ENCODE measurements at regions not wholly inside any gene's neighbourhood (a gene's known extent, or its start where the extent isn't known, plus 50 kb on each side); places are given as distances from the start of the nearest gene placed in this dataset.
"Not testable (repeated sequence)": the region's sequence is repeated elsewhere in the genome, so short reads cannot be mapped to it uniquely, and the experiment has no call there.

DNA sequence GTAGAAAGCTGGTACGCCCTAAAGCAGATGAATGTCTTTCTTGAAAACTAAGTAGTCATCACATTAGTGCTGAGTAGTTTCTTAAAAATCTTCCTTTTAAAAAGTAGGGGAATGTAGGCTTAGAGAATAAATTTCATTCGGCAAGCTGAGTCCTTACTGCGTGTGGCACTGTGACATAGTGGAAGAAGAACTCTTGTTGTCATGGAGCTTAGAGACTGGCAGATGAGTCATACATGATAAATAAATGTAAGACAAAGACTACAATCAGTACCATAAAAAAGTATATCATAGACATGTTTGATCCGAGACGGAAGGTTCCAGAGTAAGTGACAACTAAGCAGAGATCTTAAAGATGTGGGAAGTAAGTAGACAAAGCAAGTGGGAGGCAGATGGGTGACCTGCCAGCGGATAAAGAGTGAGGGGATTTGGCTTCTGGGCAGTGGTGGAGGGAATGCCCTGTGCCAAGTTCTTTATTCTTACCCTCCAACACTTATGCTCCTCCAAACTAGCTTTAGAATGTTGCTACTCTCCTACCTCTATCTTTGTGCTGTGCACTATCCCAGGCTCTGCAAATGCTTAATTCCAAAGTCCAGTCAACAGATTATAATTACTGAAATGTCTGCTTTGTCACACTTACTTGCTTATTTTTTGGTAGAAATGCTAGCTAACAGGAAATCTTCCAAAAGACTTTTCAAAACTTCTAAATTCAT is 608.5 kb upstream of the USP24 start:
- DNase-seq (ENCODE audit: low read depth): no peak

DNA sequence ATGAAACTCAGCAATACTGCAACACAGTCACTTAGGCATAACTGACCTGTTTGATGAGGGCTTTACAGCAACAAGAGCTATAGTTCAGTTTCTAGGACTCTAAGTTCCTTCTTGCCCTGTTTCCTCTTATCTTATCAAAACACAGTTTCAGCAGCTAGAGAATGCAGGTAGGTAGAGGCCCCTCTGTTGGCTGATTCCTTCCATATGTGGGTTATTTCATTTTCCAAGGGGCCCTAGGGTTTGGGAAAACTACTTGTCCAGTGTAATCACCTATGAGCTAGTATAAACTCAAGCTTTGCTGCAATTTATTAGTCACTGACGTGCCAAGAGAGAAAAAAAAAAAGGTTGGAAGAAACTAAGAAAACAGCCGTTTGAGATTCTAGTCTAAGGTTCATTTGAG is 607.7 kb upstream of the USP24 start:
- no peak for DNase-seq (ENCODE audit: low read depth)

DNA sequence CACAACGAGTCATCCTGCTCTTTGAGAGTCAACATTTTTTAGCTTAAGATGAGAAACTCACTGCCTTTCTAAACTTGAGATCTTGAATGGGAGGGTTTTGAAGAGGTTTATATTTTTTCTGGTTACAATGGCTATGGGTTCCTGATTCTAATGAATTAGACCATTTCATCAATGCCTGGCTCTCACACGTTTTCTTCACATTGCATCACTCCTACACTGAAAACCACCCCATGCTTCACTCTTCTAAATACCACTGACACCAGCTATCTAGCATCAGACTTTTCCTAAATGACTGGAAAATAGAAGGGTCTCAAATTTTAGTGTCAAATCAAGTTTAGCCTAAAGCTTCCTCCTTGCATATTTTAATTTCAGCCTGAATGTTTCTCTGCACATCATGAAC is 606.1 kb upstream of the USP24 start:
- no peak for DNase-seq (ENCODE audit: low read depth)

DNA sequence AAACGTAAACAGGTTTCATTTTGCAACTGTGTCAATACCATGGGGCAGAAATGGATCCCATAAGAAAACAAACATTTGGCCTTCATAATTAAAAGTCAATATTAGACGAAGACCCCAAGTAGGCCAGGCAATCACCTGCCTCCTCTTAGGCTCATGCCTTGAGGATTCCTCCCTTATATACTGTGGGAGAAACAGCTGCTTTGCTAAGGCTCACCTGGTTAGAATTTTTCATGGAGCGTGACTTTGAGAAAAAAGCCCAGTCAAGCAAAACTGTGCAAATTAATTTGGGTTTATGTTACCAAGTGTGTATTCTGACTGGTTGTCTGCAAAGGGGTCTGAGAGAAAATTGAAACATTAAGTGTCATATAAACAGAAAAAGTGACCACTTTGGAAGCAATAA is 605.3 kb upstream of the USP24 start:
- DNase-seq (ENCODE audit: low read depth): no peak

DNA sequence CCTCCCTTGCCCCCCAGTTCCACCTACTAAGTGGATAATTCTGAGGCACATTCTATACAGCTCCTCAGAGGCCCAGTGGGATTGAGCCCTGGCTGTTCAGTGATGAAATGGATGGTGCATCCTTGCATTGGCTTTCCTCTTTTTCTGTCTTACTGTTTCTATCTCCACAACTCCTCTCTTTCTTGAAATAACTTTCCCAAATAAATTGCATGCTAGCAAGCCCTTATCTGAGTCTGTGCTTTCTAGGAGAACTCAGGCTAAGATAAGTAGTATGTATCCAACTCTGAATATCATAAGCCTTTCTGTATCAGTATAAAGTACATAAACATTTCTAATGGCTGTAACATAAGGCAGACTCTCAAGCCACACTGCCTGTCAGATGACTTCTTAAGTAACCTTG is 603.8 kb upstream of the USP24 start:
- no peak for DNase-seq (ENCODE audit: low read depth)

DNA sequence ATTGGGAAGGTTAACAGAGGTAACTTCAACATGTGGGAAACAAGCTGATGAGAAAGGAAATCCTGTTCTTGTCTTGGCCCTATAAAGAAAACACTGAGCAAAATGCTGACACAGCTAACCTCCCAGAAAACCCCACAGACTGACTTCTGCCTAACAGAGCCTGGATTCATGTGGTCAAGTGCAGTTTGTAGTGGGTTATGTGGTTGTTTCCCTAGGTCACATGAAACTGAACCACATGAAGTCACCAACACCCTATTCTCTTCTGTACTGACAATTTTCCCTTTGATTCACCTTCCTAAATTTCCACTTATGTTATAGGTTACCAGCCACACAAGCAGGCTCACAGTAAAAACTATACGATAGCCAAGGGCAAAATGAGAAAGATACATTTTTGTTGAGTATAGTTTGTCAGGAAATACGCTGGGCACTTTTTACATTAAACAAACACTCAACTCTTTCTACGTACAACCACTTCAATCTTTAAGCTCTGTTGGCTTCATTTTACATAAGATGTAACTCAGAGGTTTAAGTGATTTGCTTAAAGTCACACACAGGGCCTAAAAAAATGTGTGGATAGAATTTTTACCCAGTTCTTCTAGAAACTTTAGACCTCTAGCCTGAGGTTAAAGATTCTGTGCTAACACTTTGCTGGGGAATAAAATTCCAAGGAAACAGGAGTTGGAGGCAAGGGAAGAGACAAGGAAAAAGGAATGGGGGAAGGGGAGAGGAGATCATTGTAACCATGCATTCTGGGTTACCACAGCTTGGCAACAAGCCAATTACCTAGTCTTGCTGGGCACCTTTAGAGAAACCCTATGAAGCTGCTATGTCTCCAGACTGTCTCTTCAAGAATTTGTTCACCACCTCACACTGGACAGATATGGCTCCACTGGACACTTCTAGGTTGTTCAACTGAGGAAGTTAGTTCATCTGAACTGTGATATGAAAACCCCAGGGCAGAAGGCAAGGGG is 601.6 kb upstream of the USP24 start:
- DNase-seq (ENCODE audit: low read depth): no peak

DNA sequence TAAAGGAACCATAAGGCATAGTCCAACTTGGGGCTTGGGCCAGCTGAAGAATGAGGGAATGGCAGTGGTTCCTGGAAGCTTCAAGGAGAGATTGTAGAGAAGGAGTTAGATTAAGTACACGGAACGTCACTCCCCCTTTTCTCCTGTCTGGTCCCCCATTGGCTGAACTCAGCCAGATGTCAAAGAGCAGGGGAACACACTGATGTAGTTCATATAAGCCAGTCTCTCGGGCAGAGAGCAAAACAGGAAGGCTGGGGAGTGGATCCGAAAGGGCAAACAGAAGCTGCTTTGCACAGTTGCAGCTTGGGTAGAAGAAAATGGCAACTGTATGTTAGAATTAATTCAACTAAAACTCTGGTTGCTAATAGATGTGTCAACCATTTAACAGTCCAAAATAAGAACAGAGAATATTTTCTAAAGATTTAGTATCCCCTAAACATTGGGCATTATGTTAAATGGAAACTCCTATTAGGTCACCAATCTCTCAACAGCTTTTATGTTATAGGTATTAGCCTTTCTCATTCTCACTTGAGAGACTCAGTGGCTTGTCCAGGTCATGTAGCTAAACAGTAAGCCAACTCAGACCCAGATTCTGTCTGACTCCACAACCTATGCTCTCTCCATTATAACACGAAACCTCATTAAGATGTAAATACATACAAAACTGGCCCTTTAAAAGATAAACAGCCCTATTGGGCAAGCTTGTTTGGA is 600.7 kb upstream of the USP24 start:
- no peak for DNase-seq (ENCODE audit: low read depth)

DNA sequence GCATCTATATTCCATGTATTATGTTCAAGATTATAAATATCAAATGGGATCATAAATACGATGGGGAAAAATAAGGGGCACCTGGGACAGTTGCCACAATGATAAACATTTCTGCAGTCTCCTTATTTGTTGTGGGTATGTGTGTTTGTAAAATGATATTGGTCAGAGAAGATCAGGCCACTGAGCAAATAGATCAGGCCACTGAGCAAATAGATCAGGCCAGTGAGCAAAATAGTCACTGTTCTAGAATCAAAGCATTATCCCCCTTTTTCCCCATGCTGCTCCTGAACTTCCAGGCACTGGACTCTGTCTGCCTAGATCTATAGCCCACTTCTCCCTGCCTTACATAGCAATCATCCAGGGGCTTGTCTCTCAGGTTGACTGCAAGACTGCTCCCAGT is 599.8 kb upstream of the USP24 start:
- DNase-seq (ENCODE audit: low read depth): no peak

DNA sequence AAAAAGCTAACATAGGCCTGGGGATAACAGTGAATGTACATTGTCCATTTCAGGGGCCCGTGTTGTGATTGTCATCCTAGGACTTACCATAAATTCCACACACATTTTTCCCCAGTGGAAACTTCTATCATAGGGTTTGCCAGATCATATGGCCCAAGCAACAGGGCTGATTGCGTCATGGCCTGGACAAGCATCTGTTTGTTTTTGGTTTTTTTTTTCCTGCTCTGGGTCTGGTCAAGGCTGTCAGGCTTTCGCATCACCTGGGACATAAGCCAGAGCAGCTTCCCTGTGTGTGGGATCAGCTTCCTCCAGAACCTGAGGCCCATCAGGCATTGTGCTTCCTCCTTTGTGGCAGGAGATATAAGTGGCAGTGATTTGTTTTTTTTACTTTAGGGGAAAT is 598.5 kb upstream of the USP24 start:
- no peak for DNase-seq (ENCODE audit: low read depth)

DNA sequence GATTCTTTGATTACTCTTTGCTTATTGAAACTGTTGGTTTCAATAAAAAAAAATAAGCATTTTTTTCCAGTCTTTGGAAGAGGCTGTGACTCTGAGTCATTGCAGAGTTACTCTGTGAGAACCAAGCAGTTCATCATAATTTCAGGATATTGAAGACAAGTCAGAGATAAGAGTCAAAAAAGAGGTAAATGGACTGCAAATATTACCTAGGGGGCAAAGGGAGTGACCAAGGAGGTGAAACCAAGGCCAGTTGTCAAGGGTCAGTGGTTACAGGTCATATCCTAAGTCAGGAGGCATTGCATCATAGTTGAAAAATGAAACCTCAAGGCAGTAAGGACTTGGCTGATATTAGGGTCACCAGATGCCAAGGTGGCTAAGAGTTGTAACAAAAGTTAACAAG is 597.1 kb upstream of the USP24 start:
- DNase-seq (ENCODE audit: low read depth): no peak

DNA sequence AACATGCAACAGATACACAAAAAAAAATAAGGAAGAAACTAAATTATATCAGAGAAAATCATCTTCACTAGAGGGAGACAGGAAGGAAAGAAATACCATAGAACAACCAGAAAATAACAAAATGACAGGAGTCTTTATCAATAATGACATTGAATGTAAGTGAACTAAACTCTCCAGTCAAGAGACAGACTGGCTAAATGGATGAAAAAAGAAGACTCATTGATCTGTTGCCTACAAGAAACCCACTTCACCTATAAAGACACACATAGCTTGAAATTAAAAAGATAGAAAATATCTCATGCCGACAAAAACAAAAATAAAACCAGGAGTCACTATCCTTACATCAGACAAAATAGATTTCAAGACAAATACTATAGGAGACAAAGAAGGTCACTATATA is 593.1 kb upstream of the USP24 start:
- no peak for DNase-seq (ENCODE audit: low read depth)

DNA sequence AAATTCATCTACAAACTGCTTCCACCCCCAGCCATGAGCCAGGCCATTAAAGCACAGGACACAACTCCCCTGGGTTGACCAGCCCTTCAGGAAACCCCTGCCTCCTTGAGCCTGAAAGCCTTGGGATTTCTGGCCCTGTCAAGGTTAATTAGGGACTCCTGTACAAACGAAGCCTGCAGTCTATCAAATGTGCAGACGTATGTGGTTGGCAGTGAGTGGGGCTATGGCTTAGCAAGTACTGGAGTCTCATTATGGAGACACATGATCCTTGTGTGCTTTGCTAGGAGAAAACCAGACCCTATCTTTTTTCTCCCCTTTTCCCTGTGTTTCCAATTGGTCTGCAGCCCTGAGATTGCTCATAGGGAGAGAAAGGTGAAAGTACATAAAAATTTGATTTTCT is 588.3 kb upstream of the USP24 start:
- DNase-seq (ENCODE audit: low read depth): no peak

DNA sequence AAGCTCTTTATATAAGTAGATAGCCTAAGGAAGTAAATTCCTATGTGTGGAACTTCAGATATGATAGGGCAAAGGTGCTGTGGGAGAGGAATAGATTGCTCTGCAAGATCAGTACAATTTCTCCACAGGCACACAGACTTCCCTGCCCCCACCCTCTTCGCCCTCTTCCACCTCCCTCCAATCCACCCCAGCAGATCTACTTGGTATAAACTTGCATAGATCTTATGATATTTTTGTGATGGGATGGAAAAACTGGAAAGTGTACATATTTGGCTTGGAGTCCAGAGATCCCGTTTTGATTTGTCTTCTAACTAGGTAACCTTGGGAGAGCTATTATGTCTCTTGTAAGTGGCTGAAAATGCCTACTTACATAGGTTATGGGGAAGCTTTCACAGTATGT is 586.3 kb upstream of the USP24 start:
- DNase-seq (ENCODE audit: low read depth): no peak

DNA sequence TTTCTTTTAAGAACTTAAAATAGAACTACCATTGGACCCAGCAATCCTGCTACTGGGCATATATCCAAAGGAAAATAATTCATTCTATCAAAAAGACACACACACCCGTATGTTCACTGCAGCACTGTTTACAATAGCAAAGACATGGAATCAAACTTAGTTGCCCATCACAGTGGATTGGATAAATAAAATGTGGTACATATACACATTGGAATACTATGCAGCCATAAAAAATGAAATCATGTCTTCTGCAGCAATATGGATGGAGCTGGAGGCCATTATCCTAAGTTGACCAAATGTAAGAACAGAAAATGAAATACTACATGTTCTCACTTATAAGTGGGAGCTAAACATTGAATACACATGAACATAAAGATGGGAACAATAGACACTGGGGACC is 585.3 kb upstream of the USP24 start:
- DNase-seq (ENCODE audit: low read depth): no peak

DNA sequence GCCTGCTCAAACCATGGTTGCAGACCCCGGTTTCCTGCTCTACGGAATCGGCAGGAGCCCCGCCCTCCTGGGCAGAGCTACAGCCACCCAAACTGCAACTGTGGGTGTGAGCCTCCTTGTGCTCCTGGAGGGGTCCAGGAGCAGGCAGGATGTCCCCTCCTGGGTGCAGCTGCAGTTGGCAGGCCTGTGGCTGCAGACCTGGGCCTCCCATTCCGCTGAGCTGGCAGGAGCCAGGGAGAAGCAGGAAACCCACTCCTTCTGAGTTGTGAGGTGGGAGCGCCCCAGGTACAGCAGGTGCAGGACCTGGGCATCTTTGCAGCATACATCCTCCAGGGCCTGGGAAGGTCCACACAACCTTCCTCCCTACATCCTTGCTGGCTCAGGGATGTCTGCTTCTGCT is 578.7 kb upstream of the USP24 start:
- DNase-seq (ENCODE audit: low read depth): no peak

DNA sequence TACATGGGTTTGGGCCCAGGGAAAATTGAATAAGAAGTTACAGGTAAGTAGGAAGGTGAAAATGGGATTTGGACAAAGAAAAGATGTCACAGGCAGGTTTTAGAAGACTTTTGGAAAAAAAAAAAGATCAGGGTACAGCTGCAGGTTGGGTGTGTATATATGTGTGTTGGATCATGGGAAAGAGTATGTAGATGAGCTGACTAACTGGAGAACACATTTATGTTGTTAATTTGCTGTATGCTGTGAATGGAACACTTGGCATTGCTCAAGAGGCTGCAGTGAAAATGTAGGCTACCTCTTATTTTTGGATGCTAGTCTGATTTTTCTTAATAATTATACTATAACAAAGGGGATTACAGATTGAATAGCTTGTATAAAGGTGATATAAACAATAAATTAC is 577.7 kb upstream of the USP24 start:
- no peak for DNase-seq (ENCODE audit: low read depth)

DNA sequence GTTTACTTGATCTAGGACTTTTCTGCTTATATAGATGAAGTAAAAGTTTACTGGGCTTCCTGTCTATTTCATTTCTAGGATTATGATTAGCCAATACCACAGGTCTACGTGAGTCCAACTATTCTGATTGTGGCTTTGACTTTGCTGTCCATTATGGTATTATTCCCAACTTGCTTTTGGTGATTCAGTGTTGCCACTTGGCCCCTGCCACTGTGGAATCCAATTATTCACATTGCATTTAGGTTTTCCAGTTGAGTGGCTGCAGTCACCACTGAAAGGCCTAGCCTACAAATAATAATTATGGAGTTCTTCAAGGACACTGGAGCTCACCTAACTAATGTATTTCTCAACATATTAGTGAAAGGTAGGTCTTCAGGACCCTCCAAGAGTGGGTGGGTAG is 574.3 kb upstream of the USP24 start:
- DNase-seq (ENCODE audit: low read depth): no peak

DNA sequence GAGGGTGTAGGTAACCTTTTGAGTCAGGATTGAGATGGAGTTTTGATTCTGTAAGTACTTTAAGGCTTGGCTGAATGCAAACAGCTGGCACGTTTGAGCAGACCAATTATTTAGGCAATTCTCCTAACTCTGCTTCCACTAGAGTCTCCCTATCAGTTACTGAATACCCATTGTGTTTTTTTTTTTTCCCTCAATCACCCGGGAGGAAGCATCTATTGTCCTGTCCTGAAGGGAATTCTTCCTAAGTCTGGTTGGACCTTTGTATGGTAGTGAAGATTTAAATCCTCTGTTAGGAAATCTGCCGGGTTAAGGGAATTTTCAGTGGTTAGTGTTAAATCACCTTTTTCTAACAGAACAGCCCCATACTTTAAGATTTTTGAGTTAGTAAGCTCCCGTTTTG is 571.2 kb upstream of the USP24 start:
- no peak for DNase-seq (ENCODE audit: low read depth)

DNA sequence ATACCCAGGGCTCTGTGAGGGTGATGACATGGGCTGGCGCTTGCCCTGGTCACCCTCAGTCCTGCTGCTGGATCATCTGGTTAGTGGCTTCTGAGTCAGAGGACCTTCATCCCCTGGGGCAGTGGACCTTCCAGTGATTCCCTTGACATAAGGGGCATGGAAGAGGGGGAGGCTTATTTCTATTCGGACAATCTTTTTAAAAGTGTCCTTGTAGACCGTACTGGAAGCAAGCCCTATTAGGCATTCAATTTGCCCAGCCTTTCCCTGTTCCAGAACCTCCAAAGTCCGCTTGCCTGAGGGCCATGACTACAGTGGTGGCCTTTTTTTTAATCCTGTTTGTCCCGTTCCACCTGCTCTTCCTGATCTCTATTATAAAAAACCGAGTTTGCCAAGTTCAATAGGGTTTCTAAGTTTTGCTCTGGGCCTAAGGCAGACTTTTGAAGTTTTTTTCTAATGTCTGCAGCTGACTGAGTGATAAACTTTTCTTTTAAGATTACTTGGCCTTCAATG is 569.8 kb upstream of the USP24 start:
- DNase-seq (ENCODE audit: low read depth): not testable (repeated sequence)

DNA sequence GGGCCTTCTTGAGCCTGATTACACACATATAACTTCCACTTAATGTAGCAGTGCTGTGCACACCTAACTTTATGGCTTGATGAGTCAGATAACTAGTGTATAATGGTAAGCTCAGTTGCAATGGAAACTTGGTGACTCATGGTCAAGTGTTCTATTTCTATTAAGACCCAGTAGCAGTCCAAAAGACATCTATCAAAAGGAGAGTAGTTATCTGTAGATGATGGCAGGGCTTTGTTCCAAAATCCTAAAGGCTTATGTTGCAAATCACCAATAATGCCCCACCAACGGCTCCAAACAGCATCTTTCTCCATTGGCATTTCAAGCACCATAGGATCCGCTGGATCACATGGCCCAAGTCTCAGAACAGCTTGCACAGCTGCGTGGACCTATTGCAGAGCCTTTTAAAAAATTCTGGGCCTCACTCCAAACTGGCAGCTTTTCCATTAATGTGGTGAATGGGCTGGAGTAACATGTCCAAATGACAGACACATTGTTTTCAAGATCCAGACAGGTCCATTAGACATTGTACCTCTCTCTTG is 566.8 kb upstream of the USP24 start:
- DNase-seq (ENCODE audit: low read depth): no peak

DNA sequence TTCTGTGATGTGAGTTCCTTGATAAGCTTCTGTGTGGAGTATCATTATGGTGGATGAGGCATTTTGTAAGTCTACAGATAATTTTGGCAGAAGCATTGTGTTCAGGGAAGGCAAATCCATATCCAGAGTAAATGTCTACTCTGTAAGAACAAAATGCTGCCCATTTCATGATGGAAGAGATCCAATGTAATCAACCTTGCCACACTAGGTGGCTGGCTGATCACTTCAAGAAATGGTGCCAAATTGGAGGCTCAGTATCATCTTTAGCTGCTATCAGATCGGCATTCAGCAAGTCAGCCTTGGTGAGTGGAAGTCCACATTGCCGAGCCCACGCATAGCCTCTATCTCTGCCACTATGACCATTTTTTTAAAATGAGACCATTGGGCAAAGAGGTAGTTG is 565.8 kb upstream of the USP24 start:
- DNase-seq (ENCODE audit: low read depth): no peak

DNA sequence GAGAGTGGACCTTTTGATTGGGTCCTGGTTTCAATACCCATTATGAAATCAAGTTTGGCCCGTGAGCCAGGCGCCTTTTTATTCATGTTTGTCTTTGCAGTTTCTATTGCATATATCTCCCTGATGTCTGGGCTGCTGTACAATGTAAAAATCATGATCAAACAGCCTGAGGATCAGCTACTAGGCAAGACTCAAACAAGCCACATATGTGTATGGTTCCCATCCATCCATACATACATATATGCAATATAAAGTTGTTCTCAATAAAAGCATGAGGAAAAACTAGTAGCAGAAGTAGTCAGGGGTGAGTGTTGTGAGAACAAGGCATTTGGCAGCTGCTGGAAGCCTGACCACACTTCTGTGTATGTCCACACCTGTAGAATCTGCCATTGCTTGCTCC is 562.4 kb upstream of the USP24 start:
- no peak for DNase-seq (ENCODE audit: low read depth)
